Esophagus muscularis mucosa (tissue), 3 donors: ENCODE measurements at regions not wholly inside any gene's neighbourhood (a gene's known extent, or its start where the extent isn't known, plus 50 kb on each side); places are given as distances from the start of the nearest gene placed in this dataset.

ENCODE experiments used
- POLR2A ChIP-seq: fragments of 450-650 bp; IDR thresholded peaks from one replicate; pipeline ENCODE4 v1.6.1; 2017; ENCODE audit warnings: antibody characterized with exemption, moderate library complexity, mild to moderate bottlenecking, low read depth
- POLR2AphosphoS5 ChIP-seq, 2 donors: sonication (generic); formaldehyde crosslinking; IDR thresholded peaks; one replicate each; pipeline ENCODE4 v1.6.1; 2017; ENCODE audit warnings: antibody characterized with exemption in 2 of 2
- TF ChIP-seq, protein P1 (sequence below), 3 experiments: fragments of 200-600 bp in 2 of 3; fragments of 450-650 bp in 1 of 3; sonication (generic) in 2 of 3; IDR thresholded peaks; one replicate each; pipeline ENCODE4 v1.5.1; 2017 to 2019; ENCODE audit warnings: antibody characterized with exemption in 3 of 3, mild to moderate bottlenecking in 2 of 3, moderate library complexity in 1 of 3

DNA sequence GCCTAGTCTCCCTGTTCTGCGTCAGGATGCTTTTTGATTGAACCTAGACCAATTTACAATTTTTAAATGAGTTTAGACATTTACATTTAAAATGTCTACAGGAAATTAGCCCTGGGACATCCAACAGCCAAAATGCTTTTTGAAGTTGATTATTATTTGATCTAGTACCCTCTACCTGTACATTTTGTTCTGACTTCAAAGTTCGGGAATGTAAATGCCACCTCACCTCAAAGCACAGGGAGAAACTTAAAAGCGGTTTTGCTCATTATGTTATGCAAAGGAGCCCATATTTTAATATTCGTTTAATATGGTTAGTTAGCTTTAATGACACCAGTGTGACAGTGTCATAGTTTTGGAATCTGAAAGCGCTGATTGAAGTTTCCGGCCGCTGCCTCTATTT is 80.1 kb upstream of the FAM204A start:
- TF ChIP-seq, protein P1, sequence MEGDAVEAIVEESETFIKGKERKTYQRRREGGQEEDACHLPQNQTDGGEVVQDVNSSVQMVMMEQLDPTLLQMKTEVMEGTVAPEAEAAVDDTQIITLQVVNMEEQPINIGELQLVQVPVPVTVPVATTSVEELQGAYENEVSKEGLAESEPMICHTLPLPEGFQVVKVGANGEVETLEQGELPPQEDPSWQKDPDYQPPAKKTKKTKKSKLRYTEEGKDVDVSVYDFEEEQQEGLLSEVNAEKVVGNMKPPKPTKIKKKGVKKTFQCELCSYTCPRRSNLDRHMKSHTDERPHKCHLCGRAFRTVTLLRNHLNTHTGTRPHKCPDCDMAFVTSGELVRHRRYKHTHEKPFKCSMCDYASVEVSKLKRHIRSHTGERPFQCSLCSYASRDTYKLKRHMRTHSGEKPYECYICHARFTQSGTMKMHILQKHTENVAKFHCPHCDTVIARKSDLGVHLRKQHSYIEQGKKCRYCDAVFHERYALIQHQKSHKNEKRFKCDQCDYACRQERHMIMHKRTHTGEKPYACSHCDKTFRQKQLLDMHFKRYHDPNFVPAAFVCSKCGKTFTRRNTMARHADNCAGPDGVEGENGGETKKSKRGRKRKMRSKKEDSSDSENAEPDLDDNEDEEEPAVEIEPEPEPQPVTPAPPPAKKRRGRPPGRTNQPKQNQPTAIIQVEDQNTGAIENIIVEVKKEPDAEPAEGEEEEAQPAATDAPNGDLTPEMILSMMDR (IDR thresholded peaks at IDR 0.05) = no peak
- TF ChIP-seq POLR2AphosphoS5 (IDR thresholded peaks at IDR 0.05) (no peak), POLR2A (no peak)
